ENCODE measurements at regions not wholly inside any gene's neighbourhood (a gene's known extent, or its start where the extent isn't known, plus 50 kb on each side); places are given as distances from the start of the nearest gene placed in this dataset.

GRCh38 chr7:41873741-41874140 lies 170.9 kb upstream of the INHBA start:
- no peak for DNase-seq

GRCh38 chr7:41872966-41873365 lies 170.1 kb upstream of the INHBA start:
- H3K36me3 ChIP-seq (ENCODE audit: insufficient read depth, low read length): no peaks in the 10 kb centered on the region
- H3K27me3 ChIP-seq (ENCODE audit: low read length): 0 out of 2 replicates have a peak, but pooled peaks cover 2% of the 10 kb centered on the region
- H3K27ac ChIP-seq (ENCODE audit: low read length): no peak overlapping the region
- no peak for DNase-seq
- no peaks in the 10 kb centered on the region for H4K20me1 ChIP-seq (ENCODE audit: insufficient read depth, low read depth, low read length)
- no peak overlapping the region for H3K9ac ChIP-seq (ENCODE audit: low read length)
- H2AFZ ChIP-seq (ENCODE audit: low read length): no peak overlapping the region
- no peak overlapping the region for H3K4me3 ChIP-seq (ENCODE audit: low read length)
- no peaks in the 10 kb centered on the region for H3K9me3 ChIP-seq (ENCODE audit: low read length)
- H3K79me2 ChIP-seq (ENCODE audit: low read length): no peaks in the 10 kb centered on the region
- no peak overlapping the region for H3K4me2 ChIP-seq (ENCODE audit: low read depth, low read length, poor library complexity, severe bottlenecking)
- H3K9me2 ChIP-seq (replicated peaks; ENCODE audit: insufficient read depth, low read length): no peaks in the 10 kb centered on the region
- H3K4me1 ChIP-seq (ENCODE audit: low read length): no peaks in the 10 kb centered on the region

More at GRCh38 chr7:41873741-41874140, 170.9 kb upstream of the INHBA start:
- Histone ChIP-seq H3K36me3 (ENCODE audit: insufficient read depth, low read length) (no peaks in the 10 kb centered on the region), H3K9me2 (replicated peaks; ENCODE audit: insufficient read depth, low read length) (no peaks in the 10 kb centered on the region), H3K27ac (ENCODE audit: low read length) (no peak overlapping the region), H3K4me3 (ENCODE audit: low read length) (no peak overlapping the region), H3K9ac (ENCODE audit: low read length) (no peak overlapping the region), H3K4me1 (ENCODE audit: low read length) (no peaks in the 10 kb centered on the region), H3K4me2 (ENCODE audit: low read depth, low read length, poor library complexity, severe bottlenecking) (no peak overlapping the region), H3K9me3 (ENCODE audit: low read length) (no peaks in the 10 kb centered on the region), H2AFZ (ENCODE audit: low read length) (no peak overlapping the region), H4K20me1 (ENCODE audit: insufficient read depth, low read depth, low read length) (no peaks in the 10 kb centered on the region), H3K79me2 (ENCODE audit: low read length) (no peaks in the 10 kb centered on the region), H3K27me3 (ENCODE audit: low read length) (no peaks in the 10 kb centered on the region)

- Histone ChIP-seq H2AFZ (ENCODE audit: low read length) (no peak overlapping the region), H3K79me2 (ENCODE audit: low read length) (no peaks in the 10 kb centered on the region), H3K9me3 (ENCODE audit: low read length) (no peaks in the 10 kb centered on the region), H3K27ac (ENCODE audit: low read length) (no peak overlapping the region), H3K4me2 (ENCODE audit: low read depth, low read length, poor library complexity, severe bottlenecking) (no peak overlapping the region), H3K9me2 (replicated peaks; ENCODE audit: insufficient read depth, low read length) (no peaks in the 10 kb centered on the region), H3K4me3 (ENCODE audit: low read length) (no peak overlapping the region), H3K9ac (ENCODE audit: low read length) (no peak overlapping the region), H3K27me3 (ENCODE audit: low read length) (peaks cover 3% of the 10 kb centered on the region; the same call in 1 of the 2 replicates), H3K36me3 (ENCODE audit: insufficient read depth, low read length) (no peaks in the 10 kb centered on the region), H4K20me1 (ENCODE audit: insufficient read depth, low read depth, low read length) (no peaks in the 10 kb centered on the region), H3K4me1 (ENCODE audit: low read length) (no peaks in the 10 kb centered on the region)
- DNase-seq: no peak
Measured at GRCh38 chr7:41870461-41871138, 167.7 kb upstream of the INHBA start.

- H3K9me3 ChIP-seq (ENCODE audit: low read length): no peaks in the 10 kb centered on the region
- no peaks in the 10 kb centered on the region for H3K9me2 ChIP-seq (replicated peaks; ENCODE audit: insufficient read depth, low read length)
- no peaks in the 10 kb centered on the region for H3K36me3 ChIP-seq (ENCODE audit: insufficient read depth, low read length)
- H2AFZ ChIP-seq (ENCODE audit: low read length): no peak overlapping the region
- no peak overlapping the region for H3K4me3 ChIP-seq (ENCODE audit: low read length)
- H3K27me3 ChIP-seq (ENCODE audit: low read length): peaks cover 3% of the 10 kb centered on the region; the same call in 1 of the 2 replicates
- H3K4me2 ChIP-seq (ENCODE audit: low read depth, low read length, poor library complexity, severe bottlenecking): no peak overlapping the region
- H4K20me1 ChIP-seq (ENCODE audit: insufficient read depth, low read depth, low read length): no peaks in the 10 kb centered on the region
- no peaks in the 10 kb centered on the region for H3K79me2 ChIP-seq (ENCODE audit: low read length)
- H3K27ac ChIP-seq (ENCODE audit: low read length): no peak overlapping the region
- no peaks in the 10 kb centered on the region for H3K4me1 ChIP-seq (ENCODE audit: low read length)
- no peak overlapping the region for H3K9ac ChIP-seq (ENCODE audit: low read length)
- DNase-seq: no peak
Measured at GRCh38 chr7:41869997-41870396, 167.1 kb upstream of the INHBA start.

- Histone ChIP-seq H3K79me2 (ENCODE audit: low read length) (no peaks in the 10 kb centered on the region), H3K9me3 (ENCODE audit: low read length) (no peaks in the 10 kb centered on the region), H2AFZ (ENCODE audit: low read length) (no peak overlapping the region), H3K4me2 (ENCODE audit: low read depth, low read length, poor library complexity, severe bottlenecking) (no peak overlapping the region), H3K4me1 (ENCODE audit: low read length) (no peaks in the 10 kb centered on the region), H4K20me1 (ENCODE audit: insufficient read depth, low read depth, low read length) (no peaks in the 10 kb centered on the region), H3K9ac (ENCODE audit: low read length) (no peak overlapping the region), H3K9me2 (replicated peaks; ENCODE audit: insufficient read depth, low read length) (no peaks in the 10 kb centered on the region), H3K27me3 (ENCODE audit: low read length) (peaks cover 3% of the 10 kb centered on the region; the same call in 1 of the 2 replicates), H3K36me3 (ENCODE audit: insufficient read depth, low read length) (no peaks in the 10 kb centered on the region), H3K4me3 (ENCODE audit: low read length) (no peak overlapping the region), H3K27ac (ENCODE audit: low read length) (no peak overlapping the region)
- DNase-seq: no peak
Measured at GRCh38 chr7:41869596-41869995, 166.7 kb upstream of the INHBA start.

GRCh38 chr7:41869091-41869490 lies 166.2 kb upstream of the INHBA start:
- peaks cover 3% of the 10 kb centered on the region; the same call in 1 of the 2 replicates for H3K27me3 ChIP-seq (ENCODE audit: low read length)
- DNase-seq: no peak
- H3K9ac ChIP-seq (ENCODE audit: low read length): no peak overlapping the region
- no peaks in the 10 kb centered on the region for H4K20me1 ChIP-seq (ENCODE audit: insufficient read depth, low read depth, low read length)
- H3K79me2 ChIP-seq (ENCODE audit: low read length): no peaks in the 10 kb centered on the region
- H3K36me3 ChIP-seq (ENCODE audit: insufficient read depth, low read length): no peaks in the 10 kb centered on the region
- H3K9me3 ChIP-seq (ENCODE audit: low read length): no peaks in the 10 kb centered on the region
- no peak overlapping the region for H3K27ac ChIP-seq (ENCODE audit: low read length)
- no peak overlapping the region for H2AFZ ChIP-seq (ENCODE audit: low read length)
- no peak overlapping the region for H3K4me3 ChIP-seq (ENCODE audit: low read length)
- no peaks in the 10 kb centered on the region for H3K4me1 ChIP-seq (ENCODE audit: low read length)
- H3K9me2 ChIP-seq (replicated peaks; ENCODE audit: insufficient read depth, low read length): no peaks in the 10 kb centered on the region
- no peak overlapping the region for H3K4me2 ChIP-seq (ENCODE audit: low read depth, low read length, poor library complexity, severe bottlenecking)

GRCh38 chr7:41867639-41868280 lies 164.9 kb upstream of the INHBA start:
- no peaks in the 10 kb centered on the region for H3K9me2 ChIP-seq (replicated peaks; ENCODE audit: insufficient read depth, low read length)
- H3K4me2 ChIP-seq (ENCODE audit: low read depth, low read length, poor library complexity, severe bottlenecking): no peak overlapping the region
- no peak overlapping the region for H3K27ac ChIP-seq (ENCODE audit: low read length)
- no peak overlapping the region for H3K9ac ChIP-seq (ENCODE audit: low read length)
- no peaks in the 10 kb centered on the region for H4K20me1 ChIP-seq (ENCODE audit: insufficient read depth, low read depth, low read length)
- H3K4me1 ChIP-seq (ENCODE audit: low read length): no peaks in the 10 kb centered on the region
- H3K27me3 ChIP-seq (ENCODE audit: low read length): peaks cover 3% of the 10 kb centered on the region; the same call in 1 of the 2 replicates
- DNase-seq: no peak
- no peaks in the 10 kb centered on the region for H3K36me3 ChIP-seq (ENCODE audit: insufficient read depth, low read length)
- H3K79me2 ChIP-seq (ENCODE audit: low read length): no peaks in the 10 kb centered on the region
- no peaks in the 10 kb centered on the region for H3K9me3 ChIP-seq (ENCODE audit: low read length)
- no peak overlapping the region for H3K4me3 ChIP-seq (ENCODE audit: low read length)
- H2AFZ ChIP-seq (ENCODE audit: low read length): no peak overlapping the region

- Histone ChIP-seq H3K4me1 (ENCODE audit: low read length) (no peaks in the 10 kb centered on the region), H3K36me3 (ENCODE audit: insufficient read depth, low read length) (no peaks in the 10 kb centered on the region), H3K9ac (ENCODE audit: low read length) (no peak overlapping the region), H3K27me3 (ENCODE audit: low read length) (no peaks in the 10 kb centered on the region; the same call in 1 of the 2 replicates), H3K27ac (ENCODE audit: low read length) (no peak overlapping the region), H3K4me3 (ENCODE audit: low read length) (no peak overlapping the region), H4K20me1 (ENCODE audit: insufficient read depth, low read depth, low read length) (no peaks in the 10 kb centered on the region), H2AFZ (ENCODE audit: low read length) (no peak overlapping the region), H3K9me3 (ENCODE audit: low read length) (no peaks in the 10 kb centered on the region), H3K4me2 (ENCODE audit: low read depth, low read length, poor library complexity, severe bottlenecking) (no peak overlapping the region), H3K79me2 (ENCODE audit: low read length) (no peaks in the 10 kb centered on the region), H3K9me2 (replicated peaks; ENCODE audit: insufficient read depth, low read length) (no peaks in the 10 kb centered on the region)
- no peak for DNase-seq
Measured at GRCh38 chr7:41862261-41862660, 159.4 kb upstream of the INHBA start.
